H1 (cell line): ENCODE measurements at regions not wholly inside any gene's neighbourhood (a gene's known extent, or its start where the extent isn't known, plus 50 kb on each side); places are given as distances from the start of the nearest gene placed in this dataset.

ENCODE experiments used
- CTCF ChIA-PET: fragments of 300-600 bp; sonication (Branson Sonifier 250); formaldehyde crosslinking; loops from one replicate; lab custom pipeline; 2021; ENCODE audit not compliant: partially characterized antibody; lab: Charles Lee
- POLR2A ChIA-PET: fragments of 300-600 bp; sonication (Branson Sonifier 250); formaldehyde crosslinking; loops from one replicate; lab custom pipeline; 2021; ENCODE audit warnings: inconsistent platforms; ENCODE audit not compliant: partially characterized antibody; lab: Charles Lee
- DNase-seq, 2 experiments: peaks; one replicate each; pipeline versions ENCODE4 v3.0.0 to v3.0.0-alpha.2; 2010 to 2022; ENCODE audit warnings: low spot score in 2 of 2, low read depth in 1 of 2, mixed read lengths in 1 of 2
- FAIRE-seq: peaks from 2 replicates; lab custom pipeline; 2011; peaks lifted over from hg19 to GRCh38; lab: Jason Lieb, UNC
- H2AFZ ChIP-seq: 2 replicates; pipeline ENCODE4 v1.8.1; 2012; ENCODE audit warnings: low read length, inconsistent platforms
- H2AK5ac ChIP-seq: 2 replicates; pipeline ENCODE4 v1.6.1; 2013; ENCODE audit warnings: low read depth, low read length
- H2BK120ac ChIP-seq: replicated peaks from 2 replicates; pipeline ENCODE3; 2013; ENCODE audit warnings: low read depth, low read length, inconsistent platforms
- H2BK12ac ChIP-seq: 2 replicates; pipeline ENCODE4 v1.6.1; 2013; ENCODE audit warnings: low read depth, low read length
- H2BK15ac ChIP-seq: 2 replicates; pipeline ENCODE4 v1.6.1; 2013; ENCODE audit warnings: low read length
- H2BK20ac ChIP-seq: 2 replicates; pipeline ENCODE4 v1.6.1; 2013; ENCODE audit warnings: low read length
- H2BK5ac ChIP-seq: 2 replicates; pipeline ENCODE4 v1.6.1; 2013; ENCODE audit warnings: low read depth, low read length
- H3K14ac ChIP-seq: 2 replicates; pipeline ENCODE4 v1.6.1; 2013; ENCODE audit warnings: inconsistent platforms; ENCODE audit not compliant: insufficient read length
- H3K18ac ChIP-seq: 2 replicates; pipeline ENCODE4 v1.6.1; 2013; ENCODE audit warnings: low read length; ENCODE audit errors: extremely low read depth
- H3K23ac ChIP-seq: 2 replicates; pipeline ENCODE4 v1.6.1; 2013; ENCODE audit warnings: inconsistent platforms; ENCODE audit not compliant: insufficient read length
- H3K23me2 ChIP-seq: 2 replicates; pipeline ENCODE4 v1.6.1; 2013; ENCODE audit warnings: low read depth, low read length
- H3K27ac ChIP-seq: 2 replicates; pipeline ENCODE4 v1.6.1; 2011; ENCODE audit warnings: low read depth, low read length, inconsistent platforms
- H3K27me3 ChIP-seq, 4 experiments: replicated peaks in 1 of 4; 1 replicate in 1 of 4; 2 replicates in 3 of 4; pipeline versions ENCODE4 v1.6.1 to v1.8.1; 2011 to 2013; ENCODE audit warnings: low read length in 3 of 4, mild to moderate bottlenecking in 3 of 4, inconsistent platforms in 2 of 4, mixed read lengths in 2 of 4, moderate library complexity in 1 of 4; ENCODE audit not compliant: control insufficient read depth in 3 of 4, insufficient read depth in 3 of 4; ENCODE audit errors: extremely low read depth in 1 of 4
- H3K36me3 ChIP-seq, 4 experiments: 2 replicates each; pipeline versions ENCODE4 v1.6.1 to v1.8.1; 2011 to 2013; ENCODE audit warnings: mild to moderate bottlenecking in 4 of 4, low read length in 3 of 4, moderate library complexity in 2 of 4, control low read depth in 1 of 4, inconsistent platforms in 1 of 4; ENCODE audit not compliant: insufficient read depth in 4 of 4, control insufficient read depth in 2 of 4
- H3K4ac ChIP-seq: replicated peaks from 2 replicates; pipeline ENCODE3; 2013; ENCODE audit warnings: low read length, low read depth, mixed read lengths, inconsistent platforms; ENCODE audit not compliant: insufficient read length
- H3K4me1 ChIP-seq, 4 experiments: replicated peaks in 1 of 4; 1 replicate in 1 of 4; 2 replicates in 3 of 4; pipeline versions ENCODE4 v1.6.1 to v1.8.1; 2011 to 2013; ENCODE audit warnings: low read length in 3 of 4, inconsistent platforms in 2 of 4, mixed read lengths in 1 of 4; ENCODE audit not compliant: insufficient read depth in 4 of 4, control insufficient read depth in 3 of 4
- H3K4me2 ChIP-seq, 2 experiments: 2 replicates each; pipeline versions ENCODE4 v1.6.1 to v1.8.1; 2011 to 2013; ENCODE audit warnings: low read depth in 2 of 2, low read length in 2 of 2, control low read depth in 1 of 2, inconsistent platforms in 1 of 2, mild to moderate bottlenecking in 1 of 2; ENCODE audit not compliant: insufficient read depth in 1 of 2
- H3K4me3 ChIP-seq, 4 experiments: fragments of 200-600, 300-600 bp in 1 of 4; sonication (generic), shearing (Covaris generic), sonication (Bioruptor Twin) in 1 of 4; 2 replicates each; pipeline versions ENCODE4 v1.5.1 to v1.8.1; 2011 to 2016; ENCODE audit warnings: low read length in 4 of 4, low read depth in 3 of 4, control low read depth in 2 of 4, inconsistent platforms in 2 of 4, mild to moderate bottlenecking in 2 of 4, mixed read lengths in 1 of 4, moderate library complexity in 1 of 4; ENCODE audit not compliant: insufficient read depth in 2 of 4; ENCODE audit errors: extremely low read depth in 1 of 4
- H3K56ac ChIP-seq: replicated peaks from 2 replicates; pipeline ENCODE3; 2013; ENCODE audit warnings: low read depth, mild to moderate bottlenecking, mixed read lengths, low read length, inconsistent platforms; ENCODE audit not compliant: insufficient read length
- H3K79me1 ChIP-seq: 2 replicates; pipeline ENCODE4 v1.6.1; 2013; ENCODE audit warnings: low read depth, low read length, control low read depth
- H3K79me2 ChIP-seq, 2 experiments: 2 replicates each; pipeline versions ENCODE4 v1.6.1 to v1.8.1; 2012 to 2013; ENCODE audit warnings: low read length in 2 of 2, mild to moderate bottlenecking in 2 of 2, inconsistent platforms in 1 of 2; ENCODE audit not compliant: insufficient read depth in 2 of 2, control insufficient read depth in 1 of 2
- H3K9ac ChIP-seq, 4 experiments: replicated peaks in 1 of 4; 1 replicate in 1 of 4; 2 replicates in 3 of 4; pipeline versions ENCODE4 v1.6.1 to v1.8.1; 2011 to 2013; ENCODE audit warnings: low read depth in 3 of 4, low read length in 3 of 4, control low read depth in 2 of 4, mild to moderate bottlenecking in 2 of 4, moderate library complexity in 2 of 4, inconsistent platforms in 1 of 4; ENCODE audit errors: extremely low read depth in 1 of 4
- H3K9me3 ChIP-seq, 2 experiments: 2 replicates each; pipeline versions ENCODE4 v1.6.1 to v1.8.1; 2012 to 2013; ENCODE audit warnings: mild to moderate bottlenecking in 2 of 2, moderate library complexity in 2 of 2, control low read depth in 1 of 2, inconsistent platforms in 1 of 2, low read depth in 1 of 2, low read length in 1 of 2, mixed read lengths in 1 of 2; ENCODE audit not compliant: insufficient read depth in 2 of 2
- H4K20me1 ChIP-seq, 2 experiments: replicated peaks in 1 of 2; 2 replicates each; pipeline versions ENCODE3 to v1.8.1; 2011 to 2013; ENCODE audit warnings: inconsistent platforms in 2 of 2, low read length in 2 of 2, mild to moderate bottlenecking in 1 of 2; ENCODE audit not compliant: insufficient read depth in 2 of 2, control insufficient read depth in 1 of 2
- H4K5ac ChIP-seq: 2 replicates; pipeline ENCODE4 v1.6.1; 2013; ENCODE audit warnings: low read length, low read depth, mixed read lengths, inconsistent platforms; ENCODE audit not compliant: insufficient read length
- H4K8ac ChIP-seq: 2 replicates; pipeline ENCODE4 v1.8.0; 2013; ENCODE audit warnings: mild to moderate bottlenecking, moderate library complexity, low read length, inconsistent platforms; ENCODE audit not compliant: insufficient read depth; ENCODE audit errors: extremely low read depth
- H4K91ac ChIP-seq: replicated peaks from 2 replicates; pipeline ENCODE3; 2013; ENCODE audit warnings: low read length, mixed read lengths, inconsistent platforms; ENCODE audit not compliant: insufficient read length
- BCL11A ChIP-seq, 2 experiments: IDR thresholded peaks; one replicate each; pipeline ENCODE4 v1.6.1; 2011; ENCODE audit warnings: low read depth in 2 of 2, low read length in 2 of 2, mild to moderate bottlenecking in 2 of 2
- BRCA1 ChIP-seq: IDR thresholded peaks from 2 replicates; pipeline ENCODE4 v1.6.1; 2012; ENCODE audit warnings: low read depth, low read length, improper control_type of control experiment
- CTBP2 ChIP-seq: IDR thresholded peaks from 2 replicates; pipeline ENCODE4 v1.7.0; 2011; ENCODE audit warnings: borderline replicate concordance, mild to moderate bottlenecking, moderate library complexity, mixed read lengths, low read length; ENCODE audit not compliant: insufficient read depth, insufficient read length
- EGR1 ChIP-seq: IDR thresholded peaks from 2 replicates; pipeline ENCODE4 v1.6.1; 2011; ENCODE audit warnings: low read depth, low read length, borderline replicate concordance
- EZH2 ChIP-seq: fragments of 200-600 bp; sonication (generic); IDR thresholded peaks from 2 replicates; pipeline ENCODE4 v1.7.1; 2012; ENCODE audit warnings: low read depth, mild to moderate bottlenecking, moderate library complexity, low read length, inconsistent platforms; ENCODE audit not compliant: severe bottlenecking
- FOSL1 ChIP-seq: IDR thresholded peaks from 2 replicates; pipeline ENCODE4 v1.6.1; 2011; ENCODE audit warnings: mild to moderate bottlenecking, low read depth, low read length, moderate library complexity; ENCODE audit not compliant: insufficient read depth
- JUND ChIP-seq: IDR thresholded peaks from 2 replicates; pipeline ENCODE4 v1.6.1; 2011; ENCODE audit warnings: mild to moderate bottlenecking, improper control_type of control experiment, low read length
- PHF8 ChIP-seq: fragments of 200-600 bp; sonication (generic); conservative IDR thresholded peaks from 2 replicates; pipeline ENCODE4 v1.7.1; 2012; ENCODE audit warnings: low read depth, mild to moderate bottlenecking, inconsistent platforms, low read length, moderate library complexity
- SIN3A ChIP-seq, 2 experiments: IDR thresholded peaks in 1 of 2; conservative IDR thresholded peaks in 1 of 2; 2 replicates each; pipeline ENCODE4 v1.6.1; 2011 to 2012; ENCODE audit warnings: low read length in 2 of 2, improper control_type of control experiment in 1 of 2, low read depth in 1 of 2, mild to moderate bottlenecking in 1 of 2
- SIRT6 ChIP-seq: IDR thresholded peaks from one replicate; pipeline ENCODE4 v1.7.1; 2012; ENCODE audit warnings: low read length, inconsistent platforms
- SRF ChIP-seq: IDR thresholded peaks from 2 replicates; pipeline ENCODE4 v1.6.1; 2011; ENCODE audit warnings: mild to moderate bottlenecking, low read depth, low read length, moderate library complexity
- SUZ12 ChIP-seq: fragments of 200-600 bp; sonication (generic); IDR thresholded peaks from 2 replicates; pipeline ENCODE4 v1.6.1; 2012; ENCODE audit warnings: mild to moderate bottlenecking, inconsistent platforms, low read length, moderate library complexity, mixed read lengths
- TEAD4 ChIP-seq: IDR thresholded peaks from 2 replicates; pipeline ENCODE4 v1.6.1; 2012; ENCODE audit warnings: low read depth, low read length, inconsistent platforms, mixed read lengths
- WGBS, 2 experiments: shearing (Covaris generic) in 1 of 2; methylation state at CpG; one replicate each; pipeline versions ENCODE4 v1.1.6 to v1.1.7; 2013 to 2015; ENCODE audit warnings: low lambda C conversion rate in 2 of 2, mixed read lengths in 2 of 2, inconsistent platforms in 1 of 2, low coverage in 1 of 2, missing lambda C conversion rate in 1 of 2; ENCODE audit not compliant: insufficient replicate concordance in 2 of 2, insufficient coverage in 1 of 2, insufficient read length in 1 of 2; ENCODE audit errors: extremely low coverage in 1 of 2, missing lambda C conversion rate in 1 of 2; 5-methylcytosine and 5-hydroxymethylcytosine counted together

DNA sequence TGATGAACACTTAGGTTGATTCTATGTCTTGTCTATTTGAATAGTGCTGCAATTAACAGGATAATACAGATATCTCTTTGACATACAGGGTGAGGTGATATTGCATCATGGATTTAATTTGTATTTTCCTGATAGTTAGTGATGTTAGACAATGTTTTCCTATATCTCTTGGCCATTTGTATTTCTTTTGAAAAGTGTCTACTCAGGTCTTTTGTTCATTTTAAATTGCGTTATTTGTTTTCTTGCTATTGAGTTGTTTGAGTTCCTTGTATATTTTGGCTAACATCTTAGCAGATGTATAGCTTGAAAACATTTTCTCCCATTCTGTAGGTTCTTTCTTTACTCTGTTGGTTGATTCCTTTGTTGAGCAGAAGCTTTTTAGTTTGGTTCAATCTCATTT, 460.6 kb downstream of the CCDC91 start:
- H3K4ac ChIP-seq, result no peak overlapping the region
- CTCF ChIA-PET, result no interaction called here
- no peak overlapping the region for H2AFZ ChIP-seq
- no peak overlapping the region for H2AK5ac ChIP-seq
- no peaks in the 10 kb centered on the region for H3K27me3 ChIP-seq
- H3K36me3 ChIP-seq, result no peaks in the 10 kb centered on the region
- no peaks in the 10 kb centered on the region for H3K79me2 ChIP-seq
- no peaks in the 10 kb centered on the region for H3K79me1 ChIP-seq
- no peak for TF ChIP-seq BRCA1
- TF ChIP-seq BCL11A (IDR thresholded peaks at IDR 0.05; ENCODE audit: low read depth in 2 of 2, low read length in 2 of 2), result no peak
- no peak for TF ChIP-seq SUZ12
- TF ChIP-seq SRF, result no peak
- no peak for TF ChIP-seq PHF8
- no peak for TF ChIP-seq FOSL1
- TF ChIP-seq SIN3A (conservative IDR thresholded peaks at IDR 0.05 in 1 of 2, IDR thresholded peaks at IDR 0.05 in 1 of 2; ENCODE audit: low read depth in 1 of 2, low read length in 2 of 2), result no peak
- TF ChIP-seq SIRT6, result no peak
- no peak for TF ChIP-seq JUND
- TF ChIP-seq TEAD4, result no peak
- TF ChIP-seq EGR1, result no peak
- TF ChIP-seq CTBP2, result no peak
- TF ChIP-seq EZH2, result no peak
- H3K18ac ChIP-seq, result no peak overlapping the region
- H3K27ac ChIP-seq, result no peak overlapping the region
- no peak overlapping the region for H2BK20ac ChIP-seq
- POLR2A ChIA-PET, result no interaction called here
- no peak overlapping the region for H3K9ac ChIP-seq
- H4K5ac ChIP-seq, result no peak overlapping the region
- H3K56ac ChIP-seq, result no peak overlapping the region
- H3K4me3 ChIP-seq, result no peak overlapping the region
- DNase-seq (no peak), FAIRE-seq (no peak)
- H4K8ac ChIP-seq, result no peak overlapping the region
- H2BK5ac ChIP-seq, result no peak overlapping the region
- no peak overlapping the region for H2BK120ac ChIP-seq
- H4K91ac ChIP-seq, result no peak overlapping the region
- 86% methylated on average over 1 of the region's 1 CpG; no CpG with 5 or more reads in 1 of the 2 experiments for WGBS, 2 experiments
- no peak overlapping the region for H2BK12ac ChIP-seq
- H3K4me2 ChIP-seq, result no peak overlapping the region
- H4K20me1 ChIP-seq, result no peaks in the 10 kb centered on the region
- no peak overlapping the region for H3K23ac ChIP-seq
- peaks cover 0 to 2% of the 10 kb centered on the region in 2 experiments; a peak in 1 of 4 replicates for H3K9me3 ChIP-seq
- H2BK15ac ChIP-seq, result no peak overlapping the region
- no peaks in the 10 kb centered on the region for H3K23me2 ChIP-seq
- no peak overlapping the region for H3K14ac ChIP-seq
- H3K4me1 ChIP-seq, result peaks cover 0 to 3% (median 1%) of the 10 kb centered on the region in 4 experiments; a peak in 1 of 7 replicates
